ENCODE measurements at regions not wholly inside any gene's neighbourhood (a gene's known extent, or its start where the extent isn't known, plus 50 kb on each side); places are given as distances from the start of the nearest gene placed in this dataset.

DNA sequence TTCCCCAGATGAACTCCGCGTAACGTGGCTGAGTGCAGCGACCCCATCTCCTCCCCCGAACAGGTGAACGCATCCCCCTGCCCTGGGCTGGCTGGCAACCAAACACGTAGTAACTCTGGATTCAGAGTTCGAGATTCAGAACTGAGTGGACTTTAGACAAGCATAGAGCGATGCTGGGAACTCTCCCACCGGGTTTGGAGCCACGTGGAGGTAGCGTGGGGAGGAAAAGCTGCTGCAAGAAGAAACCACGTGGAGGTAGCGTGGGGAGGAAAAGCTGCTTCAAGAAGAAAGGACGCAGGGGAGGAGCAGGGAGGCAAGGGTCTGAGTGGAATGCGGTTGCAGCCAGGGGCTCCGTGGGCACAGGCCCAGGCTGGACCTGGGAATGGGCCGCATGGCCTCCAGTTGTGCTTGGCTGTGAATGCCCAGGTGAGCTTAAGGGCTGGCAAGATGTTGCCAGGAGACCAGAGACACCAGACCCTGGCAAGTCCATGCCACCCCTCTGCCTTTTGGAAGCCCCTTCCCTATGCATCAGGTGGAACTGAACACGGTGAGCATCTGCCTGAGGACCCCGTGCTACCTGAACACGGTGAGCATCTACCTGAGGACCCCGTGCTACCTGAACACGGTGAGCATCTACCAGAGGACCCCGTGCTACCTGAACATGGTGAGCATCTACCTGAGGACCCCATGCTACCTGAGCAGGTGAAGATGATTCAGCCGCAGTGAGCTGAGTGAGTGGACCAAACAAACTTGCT is 118.0 kb upstream of the FRMD1 start:
- intact Hi-C loops (cut with DNase I; ENCODE audit: low total_unique reads), result no loop called here
- no peak for ATAC-seq
- Histone ChIP-seq H3K4me1 (no peaks in the 10 kb centered on the region), H3K36me3 (no peaks in the 10 kb centered on the region), H3K27me3 (peaks cover 0 to 3% (median 0%) of the 10 kb centered on the region in 3 donors), H3K9me3 (no peaks in the 10 kb centered on the region), H3K27ac (no peak overlapping the region), H3K4me3 (no peak overlapping the region)
- DNase-seq, result no peak
- in situ Hi-C loops (cut with MboI; ENCODE audit: low sequenced_read_pairs in 4 of 4), result no loop called here
- no peak for TF ChIP-seq POLR2A (IDR thresholded peaks at IDR 0.05)
- TF ChIP-seq, protein P1, sequence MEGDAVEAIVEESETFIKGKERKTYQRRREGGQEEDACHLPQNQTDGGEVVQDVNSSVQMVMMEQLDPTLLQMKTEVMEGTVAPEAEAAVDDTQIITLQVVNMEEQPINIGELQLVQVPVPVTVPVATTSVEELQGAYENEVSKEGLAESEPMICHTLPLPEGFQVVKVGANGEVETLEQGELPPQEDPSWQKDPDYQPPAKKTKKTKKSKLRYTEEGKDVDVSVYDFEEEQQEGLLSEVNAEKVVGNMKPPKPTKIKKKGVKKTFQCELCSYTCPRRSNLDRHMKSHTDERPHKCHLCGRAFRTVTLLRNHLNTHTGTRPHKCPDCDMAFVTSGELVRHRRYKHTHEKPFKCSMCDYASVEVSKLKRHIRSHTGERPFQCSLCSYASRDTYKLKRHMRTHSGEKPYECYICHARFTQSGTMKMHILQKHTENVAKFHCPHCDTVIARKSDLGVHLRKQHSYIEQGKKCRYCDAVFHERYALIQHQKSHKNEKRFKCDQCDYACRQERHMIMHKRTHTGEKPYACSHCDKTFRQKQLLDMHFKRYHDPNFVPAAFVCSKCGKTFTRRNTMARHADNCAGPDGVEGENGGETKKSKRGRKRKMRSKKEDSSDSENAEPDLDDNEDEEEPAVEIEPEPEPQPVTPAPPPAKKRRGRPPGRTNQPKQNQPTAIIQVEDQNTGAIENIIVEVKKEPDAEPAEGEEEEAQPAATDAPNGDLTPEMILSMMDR (IDR thresholded peaks at IDR 0.05 in 4 of 5, conservative IDR thresholded peaks at IDR 0.05 in 1 of 5), result no peak

DNA sequence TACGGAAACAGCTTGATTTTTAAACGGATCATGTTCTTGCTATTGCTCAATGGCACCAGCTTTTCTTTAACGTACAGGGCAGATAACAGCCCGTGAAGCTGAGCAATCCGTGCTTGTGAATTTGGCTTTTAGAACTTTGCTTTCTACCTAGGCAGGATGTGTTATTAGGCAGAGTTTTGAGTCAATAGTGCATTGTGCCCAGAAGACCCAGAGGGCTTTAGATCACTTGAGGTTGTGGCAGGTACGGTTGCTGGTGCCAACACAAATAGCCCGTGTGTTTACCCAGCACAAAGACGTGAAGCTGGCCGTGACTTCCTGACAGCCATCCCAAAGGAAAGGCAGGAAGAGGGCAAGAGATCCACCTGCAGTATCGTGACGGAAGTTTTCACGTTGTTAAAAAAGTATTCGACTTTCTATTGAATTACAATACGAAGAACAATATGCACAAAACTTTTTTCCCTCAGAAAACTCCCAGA is 117.4 kb upstream of the FRMD1 start:
- H3K9me3 ChIP-seq, result no peaks in the 10 kb centered on the region
- intact Hi-C loops (cut with DNase I; ENCODE audit: low total_unique reads) (no loop called here), in situ Hi-C loops (cut with MboI; ENCODE audit: low sequenced_read_pairs in 4 of 4) (no loop called here)
- no peaks in the 10 kb centered on the region for H3K36me3 ChIP-seq
- H3K27ac ChIP-seq, result no peak overlapping the region
- no peak for TF ChIP-seq POLR2A (IDR thresholded peaks at IDR 0.05)
- TF ChIP-seq, protein P1 (IDR thresholded peaks at IDR 0.05 in 4 of 5, conservative IDR thresholded peaks at IDR 0.05 in 1 of 5), result no peak
- ATAC-seq, result no peak
- no peak for DNase-seq
- H3K4me1 ChIP-seq, result no peaks in the 10 kb centered on the region
- no peak overlapping the region for H3K4me3 ChIP-seq
- peaks cover 0 to 4% (median 3%) of the 10 kb centered on the region in 3 donors for H3K27me3 ChIP-seq

DNA sequence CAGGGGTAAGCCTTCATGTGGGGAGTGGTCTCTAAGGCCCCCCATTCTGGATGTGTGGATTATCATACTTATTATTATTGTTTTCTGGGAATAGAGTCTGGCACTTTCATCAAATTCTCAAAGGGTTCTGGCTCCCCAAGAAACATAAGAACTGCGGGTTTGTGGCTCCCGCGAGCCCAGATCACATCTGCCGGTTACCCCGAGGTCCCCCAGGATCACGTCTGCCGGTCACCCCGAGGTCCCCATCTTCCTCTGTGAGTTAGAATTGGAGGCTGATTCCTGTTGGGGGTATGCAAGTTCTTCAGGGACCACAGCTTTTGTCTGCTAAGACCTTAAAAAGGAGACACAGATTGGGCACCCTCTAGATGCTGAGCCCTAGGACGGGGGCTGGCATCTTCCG is 116.7 kb upstream of the FRMD1 start:
- no peak overlapping the region for H3K27ac ChIP-seq
- TF ChIP-seq, protein P1 (IDR thresholded peaks at IDR 0.05 in 4 of 5, conservative IDR thresholded peaks at IDR 0.05 in 1 of 5), result no peak
- no peak for TF ChIP-seq POLR2A (IDR thresholded peaks at IDR 0.05)
- no peaks in the 10 kb centered on the region for H3K4me1 ChIP-seq
- no peak overlapping the region for H3K4me3 ChIP-seq
- no peak for DNase-seq
- ATAC-seq, result no peak
- H3K27me3 ChIP-seq, result peaks cover 0 to 4% (median 3%) of the 10 kb centered on the region in 3 donors
- in situ Hi-C loops (cut with MboI; ENCODE audit: low sequenced_read_pairs in 4 of 4), result no loop called here
- no peaks in the 10 kb centered on the region for H3K9me3 ChIP-seq
- intact Hi-C loops (cut with DNase I; ENCODE audit: low total_unique reads), result no loop called here
- H3K36me3 ChIP-seq, result no peaks in the 10 kb centered on the region

DNA sequence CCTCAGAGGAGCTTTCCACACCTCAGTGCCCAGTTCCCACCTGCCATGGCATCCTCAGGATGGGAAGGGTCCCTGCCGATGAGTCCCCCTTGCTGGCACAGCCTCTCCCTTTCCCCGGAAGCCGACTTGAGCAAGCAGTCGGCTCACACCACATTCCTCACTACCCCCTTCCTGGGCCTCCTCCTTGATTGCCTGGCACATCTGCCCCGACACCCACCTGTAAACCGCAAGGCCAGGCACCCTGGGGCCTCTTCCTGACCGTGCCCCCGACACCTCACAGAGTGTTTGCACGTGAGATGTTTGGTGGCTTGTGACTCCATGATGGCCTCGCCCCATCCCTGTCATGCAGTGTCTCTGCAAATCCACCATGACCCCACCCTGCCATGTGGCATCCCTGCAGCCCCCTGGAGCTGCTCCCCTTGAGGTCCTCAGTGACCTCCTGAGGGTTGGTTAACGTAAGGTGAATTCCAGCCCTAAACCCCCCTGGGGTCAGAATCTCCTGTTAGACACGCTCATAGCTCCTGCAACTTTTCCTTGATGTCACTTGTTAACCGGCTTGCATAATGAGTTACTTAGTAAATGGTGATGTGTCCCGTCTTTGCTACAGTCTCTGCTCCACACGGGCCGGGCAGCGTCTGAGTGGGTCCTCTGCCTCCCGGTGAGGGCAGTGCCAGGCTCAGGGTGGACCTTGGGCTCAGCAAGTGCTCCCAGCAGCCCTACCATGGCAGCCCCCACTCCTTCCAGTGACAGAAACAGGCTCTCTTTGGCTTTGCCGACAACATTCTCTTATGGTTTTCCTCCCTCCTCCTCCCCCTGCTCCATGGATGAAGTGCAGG is 115.9 kb upstream of the FRMD1 start:
- no peak overlapping the region for H3K27ac ChIP-seq
- H3K4me3 ChIP-seq, result no peak overlapping the region
- no peaks in the 10 kb centered on the region for H3K36me3 ChIP-seq
- no peaks in the 10 kb centered on the region for H3K4me1 ChIP-seq
- TF ChIP-seq, protein P1 (IDR thresholded peaks at IDR 0.05 in 4 of 5, conservative IDR thresholded peaks at IDR 0.05 in 1 of 5), result no peak
- no peak for TF ChIP-seq POLR2A (IDR thresholded peaks at IDR 0.05)
- in situ Hi-C loops (cut with MboI; ENCODE audit: low sequenced_read_pairs in 4 of 4), result no loop called here
- no peaks in the 10 kb centered on the region for H3K9me3 ChIP-seq
- H3K27me3 ChIP-seq, result peaks cover 0 to 4% (median 3%) of the 10 kb centered on the region in 3 donors
- intact Hi-C loops (cut with DNase I; ENCODE audit: low total_unique reads), result no loop called here
- no peak for DNase-seq
- no peak for ATAC-seq

All from gastrocnemius medialis (tissue), 4 donors.